ENCODE measurements at regions not wholly inside any gene's neighbourhood (a gene's known extent, or its start where the extent isn't known, plus 50 kb on each side); places are given as distances from the start of the nearest gene placed in this dataset.

GRCh38 chr13:106942563-106942962 is 374.6 kb upstream of the ARGLU1 start:
- TF ChIP-seq, protein P1, sequence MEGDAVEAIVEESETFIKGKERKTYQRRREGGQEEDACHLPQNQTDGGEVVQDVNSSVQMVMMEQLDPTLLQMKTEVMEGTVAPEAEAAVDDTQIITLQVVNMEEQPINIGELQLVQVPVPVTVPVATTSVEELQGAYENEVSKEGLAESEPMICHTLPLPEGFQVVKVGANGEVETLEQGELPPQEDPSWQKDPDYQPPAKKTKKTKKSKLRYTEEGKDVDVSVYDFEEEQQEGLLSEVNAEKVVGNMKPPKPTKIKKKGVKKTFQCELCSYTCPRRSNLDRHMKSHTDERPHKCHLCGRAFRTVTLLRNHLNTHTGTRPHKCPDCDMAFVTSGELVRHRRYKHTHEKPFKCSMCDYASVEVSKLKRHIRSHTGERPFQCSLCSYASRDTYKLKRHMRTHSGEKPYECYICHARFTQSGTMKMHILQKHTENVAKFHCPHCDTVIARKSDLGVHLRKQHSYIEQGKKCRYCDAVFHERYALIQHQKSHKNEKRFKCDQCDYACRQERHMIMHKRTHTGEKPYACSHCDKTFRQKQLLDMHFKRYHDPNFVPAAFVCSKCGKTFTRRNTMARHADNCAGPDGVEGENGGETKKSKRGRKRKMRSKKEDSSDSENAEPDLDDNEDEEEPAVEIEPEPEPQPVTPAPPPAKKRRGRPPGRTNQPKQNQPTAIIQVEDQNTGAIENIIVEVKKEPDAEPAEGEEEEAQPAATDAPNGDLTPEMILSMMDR (IDR thresholded peaks at IDR 0.05; ENCODE audit: poor library complexity) = no peak
- TF ChIP-seq EZH2 (IDR thresholded peaks at IDR 0.05; ENCODE audit: borderline replicate concordance) (no peak), EZH2phosphoT487 (IDR thresholded peaks at IDR 0.05; ENCODE audit: low read depth, severe bottlenecking, unreplicated experiment) (no peak)

Measured in hepatocyte (in vitro differentiated cells).